Gastrocnemius medialis (tissue), 4 donors: ENCODE measurements at regions not wholly inside any gene's neighbourhood (a gene's known extent, or its start where the extent isn't known, plus 50 kb on each side); places are given as distances from the start of the nearest gene placed in this dataset.

ENCODE experiments used
- CTCF ChIP-seq, 5 experiments: fragments of 450-650 bp in 3 of 5; fragments of 200-600 bp in 2 of 5; sonication (generic) in 2 of 5; IDR thresholded peaks in 4 of 5; conservative IDR thresholded peaks in 1 of 5; 1 replicate in 4 of 5; 2 replicates in 1 of 5; pipeline ENCODE4 v1.5.1; 2016 to 2019; ENCODE audit warnings: antibody characterized with exemption in 5 of 5, mild to moderate bottlenecking in 3 of 5, moderate library complexity in 3 of 5
- POLR2A ChIP-seq, 2 donors: fragments of 450-650 bp; IDR thresholded peaks; one replicate each; pipeline ENCODE4 v1.6.1; 2017; ENCODE audit warnings: antibody characterized with exemption in 2 of 2, mild to moderate bottlenecking in 2 of 2, moderate library complexity in 2 of 2

GRCh38 chr14:83958359-83958758 lies 1571.6 kb upstream of the FLRT2 start:
- TF ChIP-seq POLR2A (IDR thresholded peaks at IDR 0.05) (no peak), CTCF (IDR thresholded peaks at IDR 0.05 in 4 of 5, conservative IDR thresholded peaks at IDR 0.05 in 1 of 5) (no peak)
